Adrenal gland (tissue), 5 donors: ENCODE measurements at regions not wholly inside any gene's neighbourhood (a gene's known extent, or its start where the extent isn't known, plus 50 kb on each side); places are given as distances from the start of the nearest gene placed in this dataset.
"Not testable (repeated sequence)": the region's sequence is repeated elsewhere in the genome, so short reads cannot be mapped to it uniquely, and the experiment has no call there.

Source experiments
- POLR2A ChIP-seq, 2 donors: fragments of 450-650 bp; IDR thresholded peaks; one replicate each; pipeline ENCODE4 v1.6.1; 2017; ENCODE audit warnings: antibody characterized with exemption in 2 of 2, mild to moderate bottlenecking in 2 of 2, moderate library complexity in 1 of 2
- TF ChIP-seq, protein P1 (sequence below), 6 experiments: fragments of 450-650 bp in 4 of 6; fragments of 200-600 bp in 2 of 6; sonication (generic) in 1 of 6; IDR thresholded peaks; 1 replicate in 5 of 6; 2 replicates in 1 of 6; pipeline versions ENCODE4 v1.5.1 to v1.8.0; 2016 to 2021; ENCODE audit warnings: antibody characterized with exemption in 6 of 6, mild to moderate bottlenecking in 2 of 6, moderate library complexity in 1 of 6
- donor health status: DM: no; HTN: no; CAD: no.

DNA sequence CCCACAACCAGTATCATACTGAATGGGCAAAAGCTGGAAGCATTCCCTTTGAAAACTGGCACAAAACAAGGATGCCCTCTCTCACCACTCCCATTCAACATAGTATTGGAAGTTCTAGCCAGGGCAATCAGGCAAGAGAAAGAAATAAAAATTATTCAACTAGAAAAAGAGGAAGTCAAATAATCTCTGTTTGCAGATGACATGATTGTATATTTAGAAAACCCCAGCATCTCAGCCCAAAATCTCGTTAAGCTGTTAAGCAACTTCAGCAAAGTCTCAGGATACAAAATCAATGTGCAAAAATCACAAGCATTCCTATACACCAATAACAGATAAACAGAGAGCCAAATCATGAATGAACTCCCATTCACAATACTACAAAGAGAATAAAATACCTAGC is 1297.0 kb upstream of the PCDH9 start:
- TF ChIP-seq, protein P1, sequence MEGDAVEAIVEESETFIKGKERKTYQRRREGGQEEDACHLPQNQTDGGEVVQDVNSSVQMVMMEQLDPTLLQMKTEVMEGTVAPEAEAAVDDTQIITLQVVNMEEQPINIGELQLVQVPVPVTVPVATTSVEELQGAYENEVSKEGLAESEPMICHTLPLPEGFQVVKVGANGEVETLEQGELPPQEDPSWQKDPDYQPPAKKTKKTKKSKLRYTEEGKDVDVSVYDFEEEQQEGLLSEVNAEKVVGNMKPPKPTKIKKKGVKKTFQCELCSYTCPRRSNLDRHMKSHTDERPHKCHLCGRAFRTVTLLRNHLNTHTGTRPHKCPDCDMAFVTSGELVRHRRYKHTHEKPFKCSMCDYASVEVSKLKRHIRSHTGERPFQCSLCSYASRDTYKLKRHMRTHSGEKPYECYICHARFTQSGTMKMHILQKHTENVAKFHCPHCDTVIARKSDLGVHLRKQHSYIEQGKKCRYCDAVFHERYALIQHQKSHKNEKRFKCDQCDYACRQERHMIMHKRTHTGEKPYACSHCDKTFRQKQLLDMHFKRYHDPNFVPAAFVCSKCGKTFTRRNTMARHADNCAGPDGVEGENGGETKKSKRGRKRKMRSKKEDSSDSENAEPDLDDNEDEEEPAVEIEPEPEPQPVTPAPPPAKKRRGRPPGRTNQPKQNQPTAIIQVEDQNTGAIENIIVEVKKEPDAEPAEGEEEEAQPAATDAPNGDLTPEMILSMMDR (IDR thresholded peaks at IDR 0.05) = not testable (repeated sequence)
- TF ChIP-seq POLR2A (IDR thresholded peaks at IDR 0.05) = not testable (repeated sequence)
